B cell (primary cell): ENCODE measurements at regions not wholly inside any gene's neighbourhood (a gene's known extent, or its start where the extent isn't known, plus 50 kb on each side); places are given as distances from the start of the nearest gene placed in this dataset.

Experiments
- ATAC-seq: fragments of 200-7000 bp; cut with Tn5 transposase; one replicate; pipeline ENCODE4 v1.10.0; 2021; ENCODE audit warnings: low read depth, mild to moderate bottlenecking, moderate number of reproducible peaks, moderate library complexity
- CTCF ChIA-PET: fragments of 350-600 bp; sonication (Branson Sonifier 250); formaldehyde crosslinking; loops from one replicate; lab custom pipeline; 2021; ENCODE audit warnings: antibody characterized with exemption, inconsistent platforms; lab: Charles Lee
- POLR2A ChIA-PET: fragments of 350-600 bp; sonication (Branson Sonifier 250); formaldehyde crosslinking; loops from one replicate; lab custom pipeline; 2021; ENCODE audit warnings: antibody characterized with exemption; lab: Charles Lee
- DNase-seq: peaks from one replicate; pipeline ENCODE4 v3.0.0; 2013
- H2AFZ ChIP-seq: 2 replicates; pipeline ENCODE4 v1.6.1; 2012; ENCODE audit warnings: mild to moderate bottlenecking, low read depth, low read length; ENCODE audit not compliant: insufficient read depth, poor library complexity, severe bottlenecking
- H3K27ac ChIP-seq, 2 donors: 1 replicate in 1 of 2; 2 replicates in 1 of 2; pipeline ENCODE4 v1.5.1; 2012 to 2013; ENCODE audit warnings: low read length in 2 of 2, mild to moderate bottlenecking in 2 of 2, moderate library complexity in 1 of 2
- H3K27me3 ChIP-seq, 4 experiments: fragments of 200-600 bp in 1 of 4; sonication (generic) in 1 of 4; replicated peaks in 1 of 4; 1 replicate in 2 of 4; 2 replicates in 2 of 4; pipeline versions ENCODE4 v1.6.1 to v1.7.0; 2013 to 2016; ENCODE audit warnings: low read length in 3 of 4, mild to moderate bottlenecking in 2 of 4, mixed read lengths in 1 of 4, moderate library complexity in 1 of 4; ENCODE audit not compliant: insufficient read depth in 4 of 4, control insufficient read depth in 3 of 4; ENCODE audit errors: control extremely low read depth in 1 of 4
- H3K36me3 ChIP-seq, 2 experiments: replicated peaks in 1 of 2; 1 replicate in 1 of 2; 2 replicates in 1 of 2; pipeline versions ENCODE4 v1.6.1 to v1.7.1; 2013; ENCODE audit warnings: low read length in 1 of 2; ENCODE audit not compliant: insufficient read depth in 2 of 2, control insufficient read depth in 1 of 2; ENCODE audit errors: control extremely low read depth in 1 of 2, extremely low read depth in 1 of 2
- H3K4me1 ChIP-seq, 2 donors: fragments of 200-600 bp in 1 of 2; sonication (generic) in 1 of 2; 1 replicate in 1 of 2; 2 replicates in 1 of 2; pipeline versions ENCODE4 v1.5.1 to v1.6.1; 2013 to 2017; ENCODE audit warnings: low read length in 2 of 2; ENCODE audit not compliant: control insufficient read depth in 2 of 2, insufficient read depth in 2 of 2
- H3K4me2 ChIP-seq: replicated peaks from 2 replicates; pipeline ENCODE3; 2012; ENCODE audit warnings: mild to moderate bottlenecking, low read depth, low read length; ENCODE audit not compliant: poor library complexity, severe bottlenecking
- H3K4me3 ChIP-seq, 5 experiments: fragments of 200-600 bp in 1 of 5; sonication (generic) in 1 of 5; 1 replicate in 3 of 5; 2 replicates in 2 of 5; pipeline versions ENCODE4 v1.5.1 to v1.7.0; 2011 to 2016; ENCODE audit warnings: low read length in 4 of 5, mild to moderate bottlenecking in 4 of 5, low read depth in 2 of 5, control low read depth in 1 of 5, moderate library complexity in 1 of 5; ENCODE audit not compliant: insufficient read depth in 1 of 5; ENCODE audit errors: control extremely low read depth in 1 of 5, extremely low read depth in 1 of 5
- H3K79me2 ChIP-seq: fragments of 200-600 bp; sonication (generic); one replicate; pipeline ENCODE4 v1.6.0; 2016; ENCODE audit warnings: low read length; ENCODE audit not compliant: control insufficient read depth, insufficient read depth
- H3K9ac ChIP-seq: fragments of 200-600 bp; sonication (generic); 2 replicates; pipeline ENCODE4 v1.6.1; 2017; ENCODE audit warnings: mild to moderate bottlenecking, low read length, moderate library complexity
- H3K9me3 ChIP-seq, 3 donors: one replicate each; pipeline versions ENCODE4 v1.6.1 to v1.7.1; 2013; ENCODE audit warnings: low read length in 2 of 3; ENCODE audit not compliant: control insufficient read depth in 2 of 3, insufficient read depth in 1 of 3; ENCODE audit errors: control extremely low read depth in 1 of 3
- H4K20me1 ChIP-seq: 2 replicates; pipeline ENCODE4 v1.6.0; 2012; ENCODE audit warnings: mild to moderate bottlenecking, low read length; ENCODE audit not compliant: insufficient read depth, control insufficient read depth, poor library complexity, severe bottlenecking
- H3K27ac Mint-ChIP-seq: one replicate; pipeline ENCODE4 v1.8.0; 2021; ENCODE audit warnings: mixed read lengths
- H3K27me3 Mint-ChIP-seq: one replicate; pipeline ENCODE4 v1.8.0; 2021; ENCODE audit warnings: mixed read lengths
- H3K4me1 Mint-ChIP-seq: one replicate; pipeline ENCODE4 v1.8.0; 2021; ENCODE audit warnings: mixed read lengths
- H3K4me3 Mint-ChIP-seq: one replicate; pipeline ENCODE4 v1.8.0; 2021; ENCODE audit warnings: mixed read lengths
- H3K9me3 Mint-ChIP-seq: one replicate; pipeline ENCODE4 v1.8.0; 2022; ENCODE audit warnings: mixed read lengths; ENCODE audit not compliant: insufficient read depth
- EZH2 ChIP-seq: IDR thresholded peaks from 2 replicates; pipeline ENCODE4 v1.6.1; 2012; ENCODE audit warnings: borderline replicate concordance, low read depth, mild to moderate bottlenecking, moderate library complexity, low read length; ENCODE audit not compliant: insufficient read depth, poor library complexity, severe bottlenecking
- WGBS: methylation state at CpG from one replicate; pipeline ENCODE4 v1.1.5; 2013; ENCODE audit warnings: missing lambda C conversion rate; ENCODE audit not compliant: insufficient coverage; 5-methylcytosine and 5-hydroxymethylcytosine counted together
- intact Hi-C: fragments of 100-400 bp; cut with micrococcal nuclease; formaldehyde crosslinking; loops from one replicate; pipeline ENCODE4 v1.10.0; 2022
- TF ChIP-seq, protein P1 (sequence below): fragments of 200-600 bp; IDR thresholded peaks from one replicate; pipeline ENCODE4 v1.8.0; 2022; ENCODE audit warnings: antibody characterized with exemption, mild to moderate bottlenecking

DNA sequence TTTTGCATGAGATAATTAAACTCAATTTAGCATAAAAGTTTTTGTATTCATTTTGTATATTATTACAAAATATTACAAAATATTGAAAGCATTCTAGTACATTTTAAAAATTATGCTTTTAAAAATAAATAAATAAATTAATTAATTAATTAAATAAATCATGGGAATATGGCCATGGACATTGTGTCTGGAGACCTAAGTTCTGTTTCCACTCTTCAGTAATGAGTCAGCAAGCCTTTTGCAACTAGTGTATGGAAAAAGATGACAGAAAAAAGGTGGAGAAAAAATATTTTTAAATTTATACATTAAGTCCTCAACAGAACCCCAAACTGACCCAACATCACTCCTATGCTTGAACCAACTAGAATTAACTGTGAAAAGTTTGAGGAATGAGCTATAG lies 1187.5 kb upstream of the USP15 start:
- H3K27me3 Mint-ChIP-seq = no peaks in the 10 kb centered on the region
- no peak overlapping the region for H3K27ac ChIP-seq
- ChIA-PET CTCF (no interaction called here), POLR2A (no interaction called here)
- H3K27me3 ChIP-seq = no peaks in the 10 kb centered on the region
- H3K79me2 ChIP-seq = no peaks in the 10 kb centered on the region
- H3K9me3 ChIP-seq = no peaks in the 10 kb centered on the region
- H3K4me1 ChIP-seq = no peaks in the 10 kb centered on the region
- DNase-seq (no peak), ATAC-seq (no peak)
- H3K9ac ChIP-seq = no peak overlapping the region
- no peak overlapping the region for H3K4me3 Mint-ChIP-seq
- no peaks in the 10 kb centered on the region for H3K36me3 ChIP-seq
- H2AFZ ChIP-seq = no peak overlapping the region
- TF ChIP-seq EZH2 = no peak
- TF ChIP-seq, protein P1, sequence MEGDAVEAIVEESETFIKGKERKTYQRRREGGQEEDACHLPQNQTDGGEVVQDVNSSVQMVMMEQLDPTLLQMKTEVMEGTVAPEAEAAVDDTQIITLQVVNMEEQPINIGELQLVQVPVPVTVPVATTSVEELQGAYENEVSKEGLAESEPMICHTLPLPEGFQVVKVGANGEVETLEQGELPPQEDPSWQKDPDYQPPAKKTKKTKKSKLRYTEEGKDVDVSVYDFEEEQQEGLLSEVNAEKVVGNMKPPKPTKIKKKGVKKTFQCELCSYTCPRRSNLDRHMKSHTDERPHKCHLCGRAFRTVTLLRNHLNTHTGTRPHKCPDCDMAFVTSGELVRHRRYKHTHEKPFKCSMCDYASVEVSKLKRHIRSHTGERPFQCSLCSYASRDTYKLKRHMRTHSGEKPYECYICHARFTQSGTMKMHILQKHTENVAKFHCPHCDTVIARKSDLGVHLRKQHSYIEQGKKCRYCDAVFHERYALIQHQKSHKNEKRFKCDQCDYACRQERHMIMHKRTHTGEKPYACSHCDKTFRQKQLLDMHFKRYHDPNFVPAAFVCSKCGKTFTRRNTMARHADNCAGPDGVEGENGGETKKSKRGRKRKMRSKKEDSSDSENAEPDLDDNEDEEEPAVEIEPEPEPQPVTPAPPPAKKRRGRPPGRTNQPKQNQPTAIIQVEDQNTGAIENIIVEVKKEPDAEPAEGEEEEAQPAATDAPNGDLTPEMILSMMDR = no peak
- H3K27ac Mint-ChIP-seq = no peak overlapping the region
- H3K9me3 Mint-ChIP-seq = no peaks in the 10 kb centered on the region
- no peaks in the 10 kb centered on the region for H3K4me1 Mint-ChIP-seq
- no peak overlapping the region for H3K4me3 ChIP-seq
- intact Hi-C loops = no loop called here
- no peak overlapping the region for H3K4me2 ChIP-seq
- H4K20me1 ChIP-seq = no peaks in the 10 kb centered on the region

DNA sequence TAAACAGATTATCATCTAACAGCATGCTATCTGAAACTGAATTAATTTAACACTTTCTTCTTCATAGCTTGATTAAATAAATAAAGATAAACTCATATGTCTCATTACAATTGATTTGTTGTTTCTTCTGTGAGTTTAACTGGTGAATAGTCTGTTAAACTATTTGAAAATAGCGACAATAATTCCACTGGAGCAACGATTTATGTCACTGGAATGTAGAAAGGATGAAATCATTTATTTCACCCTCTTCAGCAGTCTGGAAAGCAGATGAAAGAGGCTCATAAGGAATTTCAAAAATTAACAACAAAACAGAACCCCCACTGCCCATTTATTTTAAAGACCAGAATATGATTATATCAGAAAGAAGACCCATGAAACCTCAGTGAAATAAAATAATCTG lies 1165.1 kb upstream of the USP15 start:
- H3K27ac Mint-ChIP-seq = no peak overlapping the region
- H3K27me3 ChIP-seq = no peaks in the 10 kb centered on the region

More for the DNA sequence above, 1165.1 kb upstream of the USP15 start:
- Histone ChIP-seq H3K4me1 (no peaks in the 10 kb centered on the region), H4K20me1 (no peaks in the 10 kb centered on the region), H3K4me2 (no peak overlapping the region), H3K9me3 (peaks cover 0 to 11% (median 0%) of the 10 kb centered on the region in 3 donors), H3K4me3 (no peak overlapping the region), H2AFZ (no peak overlapping the region), H3K79me2 (no peaks in the 10 kb centered on the region), H3K9ac (no peak overlapping the region), H3K36me3 (no peaks in the 10 kb centered on the region), H3K27ac (no peak overlapping the region)
- no peak for ATAC-seq
- Mint-ChIP-seq H3K4me3 (no peak overlapping the region), H3K4me1 (no peaks in the 10 kb centered on the region), H3K27me3 (no peaks in the 10 kb centered on the region), H3K9me3 (peaks cover 9% of the 10 kb centered on the region)
- DNase-seq = no peak
- no CpG with 5 or more reads among the region's 2 CpGs for WGBS
- TF ChIP-seq, protein P1 = no peak
- TF ChIP-seq EZH2 = no peak
- ChIA-PET POLR2A (no interaction called here), CTCF (no interaction called here)
- intact Hi-C loops = no loop called here
